ENCODE measurements at regions not wholly inside any gene's neighbourhood (a gene's known extent, or its start where the extent isn't known, plus 50 kb on each side); places are given as distances from the start of the nearest gene placed in this dataset.
"Not testable (repeated sequence)": the region's sequence is repeated elsewhere in the genome, so short reads cannot be mapped to it uniquely, and the experiment has no call there.

DNA sequence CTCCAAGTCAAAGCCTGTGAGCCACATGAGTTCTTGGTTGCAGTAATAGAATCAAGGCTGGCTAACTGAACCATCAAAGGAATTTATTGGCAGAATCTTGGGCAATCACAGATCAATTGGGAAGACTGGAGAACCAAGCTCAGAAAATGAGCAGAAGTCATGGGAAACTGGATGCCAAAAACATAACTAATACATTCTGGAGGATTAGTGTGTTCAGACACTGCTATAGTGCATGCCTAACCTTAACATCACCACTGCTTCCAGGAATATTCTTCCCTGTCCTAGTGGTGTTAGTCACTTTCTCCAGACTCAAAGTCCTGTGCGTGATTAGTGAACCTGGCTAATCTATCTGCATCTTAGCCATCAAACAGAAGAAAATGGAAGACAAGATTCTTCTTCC, 843.7 kb downstream of the EFNA5 start:
- DNase-seq (ENCODE audit: low spot score) = no peak

DNA sequence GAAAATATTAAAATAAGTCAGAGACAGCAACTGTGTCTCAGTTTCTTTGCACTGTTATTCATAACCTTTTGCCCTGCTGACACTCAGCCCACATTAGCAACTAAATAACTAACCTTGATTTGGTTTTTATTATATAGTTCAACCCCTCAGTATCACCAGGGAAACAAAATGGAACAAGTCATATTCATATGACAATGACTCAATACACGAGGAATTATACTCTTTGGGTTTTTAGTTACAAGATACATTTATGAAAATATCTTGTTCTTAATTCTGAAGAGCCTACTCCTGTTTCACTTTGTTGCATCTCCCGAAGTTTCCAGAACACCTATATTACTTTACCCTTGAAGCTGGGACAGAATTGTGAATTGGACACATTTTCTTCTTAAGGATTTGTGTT, 845.4 kb downstream of the EFNA5 start:
- no peak for DNase-seq (ENCODE audit: low spot score)

DNA sequence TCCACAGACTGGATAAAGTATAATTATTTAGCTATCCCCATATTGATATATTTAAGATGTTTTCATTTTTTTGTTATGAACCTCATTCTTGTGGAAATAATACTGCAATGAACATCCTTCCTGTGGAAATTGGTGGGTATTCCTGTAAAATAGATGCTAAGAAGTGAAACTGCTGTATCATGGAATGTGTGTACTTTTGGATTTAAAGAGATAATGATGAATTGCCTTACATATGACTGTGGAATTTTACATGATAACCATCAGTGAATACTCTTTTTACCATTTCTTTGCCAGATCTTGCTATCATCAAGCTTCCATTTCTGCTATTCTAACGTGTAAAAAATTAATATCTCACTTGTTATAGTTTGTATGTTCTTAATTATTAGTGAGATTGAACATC, 847.9 kb downstream of the EFNA5 start:
- no peak for DNase-seq (ENCODE audit: low spot score)

DNA sequence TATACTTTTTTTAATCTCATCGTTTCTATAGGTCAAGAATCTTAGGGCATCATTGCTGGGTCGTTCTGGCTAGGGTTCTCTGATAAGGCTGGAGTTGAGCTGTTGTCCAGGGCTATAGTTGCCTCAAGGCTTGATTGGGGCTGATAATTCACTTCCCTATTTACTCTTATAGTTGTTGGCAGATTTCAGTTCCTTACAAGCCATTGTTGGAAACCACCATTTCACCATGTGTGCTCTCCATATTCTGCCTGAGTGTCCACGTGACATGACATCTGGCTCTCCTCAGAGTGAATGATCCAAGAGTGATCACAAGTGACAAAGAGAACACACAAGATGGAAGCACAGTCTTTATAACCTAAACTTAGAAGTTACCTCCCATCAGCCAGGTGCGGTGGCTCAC, 852.2 kb downstream of the EFNA5 start:
- DNase-seq (ENCODE audit: low spot score) = no peak

DNA sequence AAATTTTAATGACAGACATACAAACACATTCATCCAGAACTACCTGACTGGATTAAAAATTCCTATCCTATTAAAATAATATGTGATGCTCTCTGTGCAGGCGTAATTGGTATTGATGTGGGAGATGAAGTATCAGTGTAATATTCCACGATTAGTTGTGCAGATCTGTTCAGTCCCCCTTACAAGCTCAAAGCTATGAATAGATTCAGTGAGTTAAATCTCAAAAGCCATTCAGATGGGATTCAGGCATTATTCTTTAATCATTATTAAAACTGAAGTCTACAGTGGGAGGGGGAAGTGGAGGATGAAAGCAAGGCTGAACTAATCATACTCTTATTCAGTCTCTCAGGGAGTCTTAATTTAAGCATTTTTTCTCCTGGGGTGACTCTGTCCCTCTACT, 855.8 kb downstream of the EFNA5 start:
- DNase-seq (ENCODE audit: low spot score) = no peak

DNA sequence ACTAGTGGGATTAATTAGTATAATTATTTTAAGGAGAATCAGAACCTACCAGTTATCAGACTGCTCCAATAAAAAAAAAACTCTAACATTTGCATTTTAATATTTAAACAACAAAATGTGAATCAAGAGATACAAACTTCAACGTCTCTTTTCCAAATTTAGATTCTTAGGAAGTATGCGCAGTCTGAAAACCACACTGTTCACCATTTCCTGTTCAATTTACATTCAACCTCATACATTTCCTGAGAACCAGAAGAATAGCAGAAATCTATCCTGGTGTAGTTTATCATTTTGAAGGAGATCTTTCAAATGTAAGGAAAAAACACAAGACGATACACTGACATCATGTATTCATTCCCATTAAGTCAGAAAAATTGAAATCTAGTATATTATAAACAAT, 869.2 kb downstream of the EFNA5 start:
- DNase-seq (ENCODE audit: low spot score) = no peak

DNA sequence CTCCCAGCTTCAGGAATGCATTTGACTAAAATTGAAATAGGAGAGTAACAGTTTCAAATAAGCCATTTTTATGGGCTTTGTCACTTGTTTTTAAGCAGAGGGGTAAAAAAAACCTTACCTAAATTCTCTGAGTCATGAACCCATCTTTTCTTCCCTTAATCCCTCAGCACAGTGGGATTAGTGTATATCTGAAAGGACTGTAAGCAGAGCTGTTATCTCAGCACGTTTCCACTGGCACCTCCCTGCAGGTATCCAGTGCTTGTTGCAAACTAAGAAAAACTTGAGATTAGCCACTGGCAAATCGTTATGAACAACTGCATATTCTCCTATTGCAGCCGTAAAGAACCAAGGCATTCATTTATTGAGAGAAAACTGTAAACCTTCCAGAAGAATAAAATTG, 872.7 kb downstream of the EFNA5 start:
- no peak for DNase-seq (ENCODE audit: low spot score)

DNA sequence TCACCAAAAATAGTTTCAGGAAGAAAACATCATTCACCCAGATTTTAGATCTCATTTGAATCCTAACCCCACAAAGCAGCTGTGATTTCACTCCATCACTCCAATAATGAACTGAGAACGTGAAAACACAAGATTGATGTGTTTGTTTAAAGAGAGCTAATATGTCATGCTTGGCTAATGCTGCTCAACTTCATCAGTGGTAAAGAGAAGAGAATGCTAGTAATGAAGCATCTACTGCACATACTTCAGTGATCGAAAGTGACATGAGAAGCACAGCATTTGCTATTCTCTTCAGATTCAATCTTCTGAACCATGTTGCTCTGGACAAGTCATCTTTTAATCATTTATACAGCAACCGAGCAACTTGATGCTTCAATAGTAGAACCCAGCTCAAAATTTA, 874.7 kb downstream of the EFNA5 start:
- no peak for DNase-seq (ENCODE audit: low spot score)

DNA sequence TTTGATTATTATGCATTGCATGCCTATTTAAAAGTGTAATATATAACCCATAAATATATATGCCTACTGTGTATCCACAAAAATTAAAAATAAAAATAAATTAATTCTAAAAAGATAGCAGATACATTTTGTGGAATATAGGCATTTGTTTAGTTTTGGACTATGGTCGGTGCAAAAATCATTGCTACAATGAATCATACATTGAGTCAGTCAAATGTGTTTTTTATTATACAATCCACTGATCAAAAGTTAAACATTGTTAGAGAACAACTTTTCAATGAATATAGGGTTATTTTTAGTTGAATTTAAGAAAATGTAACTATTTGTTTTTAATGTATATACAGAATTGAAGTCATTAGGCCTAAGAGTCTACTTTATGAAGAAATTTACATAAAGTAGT, 885.9 kb downstream of the EFNA5 start:
- no peak for DNase-seq (ENCODE audit: low spot score)

DNA sequence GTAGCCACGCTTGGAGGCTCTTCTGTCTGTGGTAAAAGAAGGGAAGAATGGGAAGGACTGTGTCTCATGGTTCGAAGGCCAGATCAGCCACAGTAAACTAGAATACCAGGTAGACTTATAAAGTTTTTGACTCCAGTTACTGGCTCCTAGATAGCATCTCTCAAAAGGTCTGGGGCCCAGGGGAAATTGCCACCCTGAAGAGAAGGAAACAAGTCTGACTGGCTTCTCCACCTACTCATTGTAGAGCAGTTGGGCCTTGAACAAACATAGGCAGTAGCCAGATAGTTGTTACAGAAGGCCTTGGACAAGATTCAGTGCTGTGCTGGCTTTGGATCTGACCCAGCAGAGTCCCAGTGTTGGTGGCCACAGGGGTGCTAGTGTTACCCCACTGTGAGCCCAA, 890.4 kb downstream of the EFNA5 start:
- no peak for DNase-seq (ENCODE audit: low spot score)

DNA sequence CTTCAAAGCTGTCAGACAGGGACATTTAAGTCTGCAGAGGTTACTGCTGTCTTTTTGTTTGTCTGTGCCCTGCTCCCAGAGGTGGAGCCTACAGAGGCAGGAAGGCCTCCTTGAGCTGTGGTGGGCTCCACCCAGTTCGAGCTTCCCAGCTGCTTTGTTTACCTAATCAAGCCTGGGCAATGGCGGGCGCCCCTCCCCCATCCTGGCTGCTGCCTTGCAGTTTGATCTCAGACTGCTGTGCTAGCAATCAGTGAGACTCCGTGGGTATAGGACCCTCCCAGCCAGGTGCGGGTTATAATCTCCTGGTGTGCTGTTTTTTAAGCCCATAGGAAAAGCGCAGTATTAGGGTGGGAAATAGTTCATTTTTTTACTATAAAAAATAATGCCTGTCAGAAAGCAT, 894.2 kb downstream of the EFNA5 start:
- not testable (repeated sequence) for DNase-seq (ENCODE audit: low spot score)

DNA sequence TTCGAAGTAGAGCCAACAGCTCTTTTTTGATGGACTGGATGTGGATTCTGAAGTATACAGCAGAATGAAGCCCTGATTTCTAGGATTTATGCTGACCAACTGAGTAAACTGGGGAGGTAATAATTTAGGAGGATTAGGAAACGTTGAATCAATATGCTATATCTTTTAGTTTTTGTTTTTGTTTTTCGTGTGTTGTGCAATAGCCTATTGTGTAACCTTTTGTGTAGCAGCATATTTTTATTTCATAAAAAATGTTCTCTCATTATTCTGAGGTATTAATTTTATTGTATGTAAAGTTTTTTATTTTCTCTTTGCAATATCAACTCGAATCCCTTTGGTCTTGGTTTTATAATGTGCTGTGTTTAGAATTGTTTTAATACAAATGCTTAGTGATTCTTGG, 902.3 kb downstream of the EFNA5 start:
- DNase-seq (ENCODE audit: low spot score) = no peak

DNA sequence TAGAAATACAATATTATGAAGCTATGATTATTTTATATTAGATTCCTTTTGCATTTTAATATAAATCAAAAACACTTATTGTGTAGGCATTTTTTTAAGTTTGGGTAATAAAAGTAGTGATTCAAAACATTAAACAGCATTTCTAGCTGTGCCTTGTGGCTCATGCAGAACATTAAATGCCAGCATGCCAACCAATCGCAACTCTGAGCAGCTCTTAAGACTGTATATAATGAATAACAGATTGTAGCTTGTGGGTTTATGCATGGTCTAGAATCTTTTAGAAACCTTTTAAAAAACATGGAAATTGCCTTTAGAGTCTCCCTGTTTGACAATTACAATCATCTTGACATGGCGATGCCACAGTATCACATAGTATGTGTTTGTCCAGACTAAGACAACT, 903.8 kb downstream of the EFNA5 start:
- DNase-seq (ENCODE audit: low spot score) = peak; percentile 17

DNA sequence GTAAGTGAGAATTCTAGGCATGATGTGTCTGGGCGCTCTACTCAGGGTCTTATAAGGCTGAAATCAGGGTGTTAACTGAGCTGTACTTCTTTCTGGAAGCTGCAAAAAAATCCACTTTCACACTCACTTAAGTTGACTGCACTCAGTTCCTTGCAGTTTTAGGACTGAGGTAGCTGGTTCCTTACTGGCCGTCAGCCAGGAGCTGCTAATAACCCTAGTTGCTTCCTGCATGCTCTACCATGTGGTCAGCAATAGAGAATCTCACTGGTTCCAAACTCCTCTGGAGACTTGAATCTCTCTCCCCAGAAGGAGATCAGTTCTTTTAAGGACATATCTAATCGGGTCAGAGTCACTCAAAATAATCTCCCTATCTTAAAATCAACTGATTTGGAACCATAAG, 911.2 kb downstream of the EFNA5 start:
- DNase-seq (ENCODE audit: low spot score) = no peak

DNA sequence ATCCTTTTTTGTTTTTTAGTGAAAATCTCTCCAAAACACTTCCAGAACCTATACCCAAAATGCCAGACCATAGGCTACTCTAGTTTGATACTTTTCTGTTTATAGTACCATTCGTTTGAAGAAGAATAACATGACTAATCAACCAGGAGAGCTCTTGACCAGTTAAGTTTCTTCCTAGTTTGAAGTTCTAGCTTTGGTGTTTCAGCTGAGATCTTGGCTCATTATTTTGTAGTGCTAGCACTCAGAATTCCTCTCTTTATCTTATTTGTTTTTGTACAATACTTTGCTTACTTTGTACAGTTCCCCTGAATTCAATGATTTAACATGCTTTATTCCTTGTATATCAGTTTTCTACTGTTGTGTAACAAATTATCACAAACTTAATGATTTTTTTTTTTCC, 911.6 kb downstream of the EFNA5 start:
- no peak for DNase-seq (ENCODE audit: low spot score)

DNA sequence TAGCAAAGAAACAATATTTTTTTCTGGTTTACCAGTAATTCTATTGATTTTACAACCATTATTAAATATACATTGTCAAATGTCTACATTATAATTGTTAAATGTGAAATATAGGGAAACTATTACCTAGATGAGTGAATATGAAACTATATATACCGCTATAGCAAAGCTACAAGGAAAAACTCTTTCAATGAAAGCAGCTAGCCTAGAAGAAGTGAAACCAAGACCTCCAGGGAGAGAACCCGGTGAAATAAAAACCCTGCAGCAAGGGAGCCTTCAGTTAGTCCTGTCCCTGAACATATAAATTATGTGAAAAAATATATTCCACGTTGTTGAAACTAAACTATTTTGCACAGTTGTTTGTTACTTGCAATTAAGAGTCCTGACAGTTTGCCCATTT, 913.1 kb downstream of the EFNA5 start:
- DNase-seq (ENCODE audit: low spot score) = no peak

DNA sequence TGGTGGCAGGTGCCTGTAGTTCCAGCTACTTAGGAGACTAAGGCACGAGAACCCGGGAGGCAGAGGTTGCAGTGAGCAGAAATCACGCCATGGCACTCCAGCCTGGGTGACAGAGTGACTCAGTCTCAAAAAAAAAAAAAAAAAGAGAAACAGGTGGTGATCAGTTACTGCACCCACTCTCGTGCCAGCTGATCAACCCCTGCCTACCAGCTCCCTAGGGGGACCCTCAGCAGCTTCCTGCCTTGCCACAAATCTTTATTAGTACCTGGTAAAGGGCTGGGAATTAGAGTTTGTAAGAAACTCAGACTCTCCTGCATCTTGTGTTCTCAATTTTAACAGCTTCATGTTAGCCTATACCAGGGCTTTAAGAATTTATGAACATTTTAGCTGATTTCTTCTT, 914.9 kb downstream of the EFNA5 start:
- no peak for DNase-seq (ENCODE audit: low spot score)

DNA sequence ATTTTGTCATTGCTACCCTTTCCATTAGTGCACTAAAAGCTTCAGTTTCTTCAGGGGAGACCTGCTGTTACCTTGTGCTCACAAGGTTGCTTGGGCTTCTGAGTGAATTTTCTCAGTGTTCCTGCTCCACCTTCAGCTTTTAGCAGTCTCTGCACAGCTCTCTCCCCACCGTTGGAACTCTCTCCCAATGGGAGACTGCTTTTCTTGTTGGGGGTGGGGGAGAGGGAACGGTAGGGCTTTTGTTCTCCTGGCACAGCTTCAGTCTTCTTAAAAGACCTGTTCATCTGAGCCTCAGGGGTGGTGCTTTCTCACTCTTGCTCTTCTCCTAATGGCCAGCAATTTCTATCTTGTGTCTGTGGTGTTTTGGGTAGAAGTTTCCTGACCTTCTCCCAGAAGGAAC, 915.7 kb downstream of the EFNA5 start:
- DNase-seq (ENCODE audit: low spot score) = no peak

DNA sequence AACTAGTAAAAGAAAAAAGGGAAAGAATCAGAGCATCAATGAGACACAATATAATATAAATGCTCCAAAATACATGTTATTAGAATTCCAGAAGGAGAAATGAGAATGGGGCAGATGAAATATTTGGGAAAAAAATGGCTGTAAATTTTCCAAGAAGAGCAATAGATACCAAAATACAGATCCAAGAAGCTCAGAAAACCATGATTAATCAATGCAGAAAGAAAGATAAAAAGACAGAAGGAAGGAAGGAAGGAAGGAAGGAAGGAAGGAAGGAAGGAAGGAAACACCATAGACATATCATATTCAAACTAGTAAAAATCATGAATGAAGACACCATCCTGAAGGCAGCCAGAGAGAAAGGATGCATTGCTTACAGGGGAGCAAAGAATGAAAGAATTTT, 920.9 kb downstream of the EFNA5 start:
- no peak for DNase-seq (ENCODE audit: low spot score)

DNA sequence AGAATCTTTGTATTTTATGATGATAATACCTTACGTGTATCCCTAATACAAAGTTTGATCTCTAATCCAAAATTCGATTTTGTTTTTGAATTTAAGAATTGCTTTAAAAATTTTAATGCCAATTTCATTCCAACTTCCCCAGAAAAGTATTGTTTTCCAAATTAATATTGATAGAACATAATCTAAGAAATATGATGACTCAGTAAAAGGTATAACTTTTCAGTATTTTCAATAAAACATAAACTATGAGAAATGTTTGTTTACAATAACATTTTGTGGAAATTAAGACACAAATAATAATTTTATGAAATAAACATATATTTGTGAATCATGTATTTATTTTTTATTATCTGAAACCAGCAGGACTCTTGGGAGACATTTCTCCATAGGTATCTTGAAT, 931.6 kb downstream of the EFNA5 start:
- DNase-seq (ENCODE audit: low spot score) = no peak

DNA sequence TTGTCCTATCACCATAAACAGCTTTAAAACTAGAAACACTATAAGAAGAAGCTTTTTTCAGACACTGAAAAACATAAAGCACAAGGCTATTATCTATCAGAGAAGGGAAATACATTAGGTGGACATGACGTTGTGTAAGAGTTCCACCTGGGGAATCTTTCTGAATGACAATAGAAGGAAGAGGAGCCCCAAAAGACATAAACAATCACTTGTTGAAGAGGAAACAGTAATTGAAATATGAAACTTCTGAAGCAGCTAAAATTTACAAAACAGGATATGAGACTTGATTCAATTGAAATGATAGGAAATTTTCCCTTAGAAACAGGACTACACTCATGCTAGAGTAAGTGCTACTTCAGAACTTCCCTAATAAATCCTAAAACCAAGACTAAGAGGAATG, 933.6 kb downstream of the EFNA5 start:
- no peak for DNase-seq (ENCODE audit: low spot score)

DNA sequence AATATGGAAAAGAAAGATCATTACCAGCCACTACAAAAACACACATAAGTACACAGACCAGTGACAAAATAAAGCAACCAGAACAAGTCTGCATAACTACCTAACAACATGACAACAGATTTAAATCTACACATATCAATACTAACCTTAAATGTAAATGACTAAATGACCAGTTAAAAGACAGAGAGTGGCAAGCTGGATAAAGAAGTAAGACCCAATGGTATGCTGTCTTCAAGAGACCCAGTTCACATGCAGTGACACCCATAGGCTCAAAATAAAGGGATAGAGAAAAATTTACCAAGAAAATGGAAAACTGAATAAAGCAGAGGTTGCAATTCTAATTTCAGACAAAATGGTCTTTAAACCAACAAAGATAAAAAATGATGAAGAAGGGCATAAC, 938.1 kb downstream of the EFNA5 start:
- DNase-seq (ENCODE audit: low spot score) = no peak

DNA sequence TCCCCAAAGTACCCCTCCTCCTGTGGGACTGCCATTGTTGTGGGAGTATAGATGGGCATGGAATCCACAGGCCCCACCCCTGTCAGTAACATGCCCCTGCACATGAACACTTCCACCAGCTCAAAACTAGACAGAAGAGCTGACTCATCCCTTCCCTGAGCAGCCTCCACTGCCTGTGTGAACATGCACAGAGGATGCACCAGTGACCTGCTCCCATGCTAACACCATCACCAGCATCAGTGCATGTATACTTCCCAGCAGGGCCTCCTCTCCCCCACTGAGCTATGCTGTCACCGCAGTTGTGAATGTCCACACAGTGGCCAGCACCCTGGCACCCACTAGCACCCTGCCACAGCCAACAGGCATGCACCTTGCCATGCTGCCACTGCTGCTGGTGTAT, 939.8 kb downstream of the EFNA5 start:
- DNase-seq (ENCODE audit: low spot score) = no peak

DNA sequence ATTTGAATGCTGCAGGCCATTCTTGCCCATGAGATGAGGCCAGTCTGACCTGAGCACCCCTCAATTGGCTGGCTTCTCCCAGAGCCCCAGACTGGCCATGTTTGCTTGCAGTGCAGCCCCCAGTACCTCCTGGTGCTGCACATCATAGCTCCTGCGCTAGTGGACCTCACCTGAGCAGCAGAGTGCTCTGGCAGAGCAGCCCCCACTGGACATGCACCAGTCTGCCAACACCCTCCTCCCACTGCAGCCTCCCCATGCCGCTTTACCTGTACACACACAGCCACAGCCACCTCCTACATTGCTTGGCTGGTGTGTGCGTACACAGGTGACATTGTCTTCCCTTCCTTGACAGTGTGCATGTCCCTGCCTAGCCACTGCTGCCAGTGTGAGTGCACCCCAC, 940.2 kb downstream of the EFNA5 start:
- DNase-seq (ENCODE audit: low spot score) = no peak

DNA sequence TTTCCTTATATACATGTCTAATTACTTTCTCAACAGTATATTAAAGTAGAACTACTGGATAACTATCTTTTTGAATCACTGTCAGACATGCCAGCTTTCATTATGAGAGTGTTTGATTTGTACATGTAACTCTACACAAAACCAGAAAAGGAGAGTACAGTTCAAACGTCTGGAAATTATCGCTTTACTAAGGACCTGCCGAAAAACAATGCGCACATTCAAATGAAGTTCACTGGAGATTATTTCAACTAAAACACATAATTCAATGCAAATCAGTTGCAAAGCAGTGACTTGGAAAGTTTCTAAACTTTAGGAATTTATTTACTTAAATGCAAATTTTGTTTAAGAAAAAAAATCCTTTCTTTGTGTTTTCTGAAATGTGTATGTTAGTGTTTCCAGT, 942.5 kb downstream of the EFNA5 start:
- no peak for DNase-seq (ENCODE audit: low spot score)

All from umbilical cord (tissue), 1 donor.